ENCODE measurements at regions not wholly inside any gene's neighbourhood (a gene's known extent, or its start where the extent isn't known, plus 50 kb on each side); places are given as distances from the start of the nearest gene placed in this dataset.

GRCh38 chr12:73517859-73518258 is 1019.8 kb upstream of the ATXN7L3B start:
- no peaks in the 10 kb centered on the region for H3K4me1 Mint-ChIP-seq (ENCODE audit: unreplicated experiment)
- no peaks in the 10 kb centered on the region for H3K36me3 Mint-ChIP-seq (ENCODE audit: unreplicated experiment)
- no peaks in the 10 kb centered on the region for H3K27me3 Mint-ChIP-seq (ENCODE audit: unreplicated experiment)
- no peak for DNase-seq (ENCODE audit: extremely low spot score, unreplicated experiment)
- H3K4me3 Mint-ChIP-seq (ENCODE audit: unreplicated experiment): no peak overlapping the region
- no peak for TF ChIP-seq CTCF (IDR thresholded peaks at IDR 0.05)
- no peak overlapping the region for H3K27ac Mint-ChIP-seq (ENCODE audit: unreplicated experiment)
- peaks cover 16% of the 10 kb centered on the region for H3K9me3 Mint-ChIP-seq (ENCODE audit: unreplicated experiment)

GRCh38 chr12:73529231-73529630 is 1008.4 kb upstream of the ATXN7L3B start:
- no peak overlapping the region for H3K4me3 Mint-ChIP-seq (ENCODE audit: unreplicated experiment)
- H3K27ac Mint-ChIP-seq (ENCODE audit: unreplicated experiment): no peak overlapping the region
- no peak for TF ChIP-seq CTCF (IDR thresholded peaks at IDR 0.05)
- no peaks in the 10 kb centered on the region for H3K27me3 Mint-ChIP-seq (ENCODE audit: unreplicated experiment)
- H3K4me1 Mint-ChIP-seq (ENCODE audit: unreplicated experiment): no peaks in the 10 kb centered on the region
- no peaks in the 10 kb centered on the region for H3K36me3 Mint-ChIP-seq (ENCODE audit: unreplicated experiment)
- H3K9me3 Mint-ChIP-seq (ENCODE audit: unreplicated experiment): peaks cover 14% of the 10 kb centered on the region
- no peak for DNase-seq (ENCODE audit: extremely low spot score, unreplicated experiment)

GRCh38 chr12:73529954-73530353 is 1007.7 kb upstream of the ATXN7L3B start:
- DNase-seq (ENCODE audit: extremely low spot score, unreplicated experiment): no peak
- peaks cover 10% of the 10 kb centered on the region for H3K9me3 Mint-ChIP-seq (ENCODE audit: unreplicated experiment)
- H3K36me3 Mint-ChIP-seq (ENCODE audit: unreplicated experiment): no peaks in the 10 kb centered on the region
- H3K4me3 Mint-ChIP-seq (ENCODE audit: unreplicated experiment): no peak overlapping the region
- H3K27ac Mint-ChIP-seq (ENCODE audit: unreplicated experiment): no peak overlapping the region
- H3K4me1 Mint-ChIP-seq (ENCODE audit: unreplicated experiment): no peaks in the 10 kb centered on the region
- TF ChIP-seq CTCF (IDR thresholded peaks at IDR 0.05): no peak
- H3K27me3 Mint-ChIP-seq (ENCODE audit: unreplicated experiment): no peaks in the 10 kb centered on the region

- Mint-ChIP-seq H3K36me3 (ENCODE audit: unreplicated experiment) (no peaks in the 10 kb centered on the region), H3K27me3 (ENCODE audit: unreplicated experiment) (no peaks in the 10 kb centered on the region), H3K4me1 (ENCODE audit: unreplicated experiment) (no peaks in the 10 kb centered on the region), H3K9me3 (ENCODE audit: unreplicated experiment) (peaks cover 10% of the 10 kb centered on the region), H3K27ac (ENCODE audit: unreplicated experiment) (no peak overlapping the region), H3K4me3 (ENCODE audit: unreplicated experiment) (no peak overlapping the region)
- DNase-seq (ENCODE audit: extremely low spot score, unreplicated experiment): no peak
- TF ChIP-seq CTCF (IDR thresholded peaks at IDR 0.05): no peak
These were observed 1005.9 kb upstream of the ATXN7L3B start for GRCh38 chr12:73531752-73532151.

- Mint-ChIP-seq H3K27ac (ENCODE audit: unreplicated experiment) (no peak overlapping the region), H3K4me3 (ENCODE audit: unreplicated experiment) (no peak overlapping the region), H3K9me3 (ENCODE audit: unreplicated experiment) (no peaks in the 10 kb centered on the region), H3K4me1 (ENCODE audit: unreplicated experiment) (no peaks in the 10 kb centered on the region), H3K36me3 (ENCODE audit: unreplicated experiment) (no peaks in the 10 kb centered on the region), H3K27me3 (ENCODE audit: unreplicated experiment) (no peaks in the 10 kb centered on the region)
- no peak for TF ChIP-seq CTCF (IDR thresholded peaks at IDR 0.05)
- no peak for DNase-seq (ENCODE audit: extremely low spot score, unreplicated experiment)
These were observed 990.2 kb upstream of the ATXN7L3B start for GRCh38 chr12:73547421-73547820.
